ENCODE measurements at regions not wholly inside any gene's neighbourhood (a gene's known extent, or its start where the extent isn't known, plus 50 kb on each side); places are given as distances from the start of the nearest gene placed in this dataset.

- TF ChIP-seq GABPA (IDR thresholded peaks at IDR 0.05; ENCODE audit: low read depth) (no peak), CTCF (IDR thresholded peaks at IDR 0.05 in 2 of 3, conservative IDR thresholded peaks at IDR 0.05 in 1 of 3; ENCODE audit: control insufficient read depth in 2 of 3, extremely low read depth in 1 of 3, insufficient read depth in 1 of 3, low read depth in 3 of 3, low read length in 3 of 3) (no peak), SMAD1 (IDR thresholded peaks at IDR 0.05; ENCODE audit: low read depth, partially characterized antibody) (no peak), EZH2 (IDR thresholded peaks at IDR 0.05; ENCODE audit: borderline replicate concordance, control insufficient read depth, low read depth, low read length) (no peak), CEBPB (IDR thresholded peaks at IDR 0.05; ENCODE audit: borderline replicate concordance in 1 of 2, low read depth in 2 of 2, low read length in 2 of 2) (no peak), E2F8 (IDR thresholded peaks at IDR 0.05; ENCODE audit: low read depth, partially characterized antibody) (no peak), PAX5 (IDR thresholded peaks at IDR 0.05; ENCODE audit: borderline replicate concordance, low read depth, low read length) (no peak), ZZZ3 (IDR thresholded peaks at IDR 0.05; ENCODE audit: control insufficient read depth, insufficient read length, low read depth) (no peak), NKRF (conservative IDR thresholded peaks at IDR 0.05) (no peak)
Measured at GRCh38 chr12:90069711-90070110, 361.1 kb upstream of the ATP2B1 start.

Measured in GM12878 (cell line).